HEK293 (cell line): ENCODE measurements at regions not wholly inside any gene's neighbourhood (a gene's known extent, or its start where the extent isn't known, plus 50 kb on each side); places are given as distances from the start of the nearest gene placed in this dataset.

Source experiments
- CTCF ChIA-PET: fragments of 350-600 bp; formaldehyde crosslinking; extraction: SDS; loops from one replicate; lab custom pipeline; 2021; ENCODE audit warnings: antibody characterized with exemption; lab: Yijun Ruan, JAX
- POLR2A ChIA-PET: fragments of 300-600 bp; formaldehyde crosslinking; extraction: SDS; loops from one replicate; lab custom pipeline; 2020; ENCODE audit warnings: antibody characterized with exemption, inconsistent platforms; lab: Yijun Ruan, JAX
- H3K27ac ChIP-seq: fragments of 200-500 bp; sonication (Bioruptor generic); 2 replicates; pipeline ENCODE4 v1.5.1; 2014; ENCODE audit warnings: low read depth, low read length, control low read depth, inconsistent platforms; ENCODE audit errors: extremely low read depth
- H3K36me3 ChIP-seq, 2 experiments: fragments of 200-500 bp in 1 of 2; sonication (Bioruptor generic) in 1 of 2; 1 replicate in 1 of 2; 2 replicates in 1 of 2; pipeline ENCODE4 v1.5.1; 2014 to 2017; ENCODE audit warnings: inconsistent platforms in 2 of 2, low read length in 2 of 2; ENCODE audit not compliant: control insufficient read depth in 2 of 2, insufficient read depth in 1 of 2
- H3K4me1 ChIP-seq: fragments of 200-500 bp; sonication (Bioruptor generic); 2 replicates; pipeline ENCODE4 v1.5.1; 2014; ENCODE audit warnings: mild to moderate bottlenecking, low read length, inconsistent platforms; ENCODE audit not compliant: control insufficient read depth, insufficient read depth
- H3K4me3 ChIP-seq: 2 replicates; pipeline ENCODE4 v1.5.1; 2011; ENCODE audit warnings: low read depth, mild to moderate bottlenecking, control low read depth, low read length, moderate library complexity
- H3K9me3 ChIP-seq: fragments of 200-500 bp; sonication (Bioruptor generic); 2 replicates; pipeline ENCODE4 v1.5.1; 2014; ENCODE audit warnings: low read depth, low read length, inconsistent platforms; ENCODE audit not compliant: control insufficient read depth, insufficient read depth
- BCL6B ChIP-seq: fragments of 450-650 bp; formaldehyde crosslinking; IDR thresholded peaks from 2 replicates; pipeline ENCODE4 v1.5.1; 2017; ENCODE audit warnings: missing biosample characterization, missing genetic modification characterization
- GFI1B ChIP-seq: fragments of 450-650 bp; formaldehyde crosslinking; IDR thresholded peaks from 2 replicates; pipeline ENCODE4 v1.5.1; 2016; ENCODE audit warnings: missing biosample characterization, missing genetic modification characterization
- GLI4 ChIP-seq: fragments of 450-650 bp; formaldehyde crosslinking; IDR thresholded peaks from 2 replicates; pipeline ENCODE4 v1.5.1; 2016; ENCODE audit warnings: missing biosample characterization, missing genetic modification characterization
- KLF9 ChIP-seq: fragments of 450-650 bp; formaldehyde crosslinking; IDR thresholded peaks from 2 replicates; pipeline ENCODE4 v1.5.1; 2016; ENCODE audit warnings: missing biosample characterization, missing genetic modification characterization, low read depth
- OVOL3 ChIP-seq: fragments of 450-650 bp; formaldehyde crosslinking; IDR thresholded peaks from 2 replicates; pipeline ENCODE4 v1.5.1; 2016; ENCODE audit warnings: missing biosample characterization, missing genetic modification characterization
- PRDM2 ChIP-seq: fragments of 450-650 bp; formaldehyde crosslinking; IDR thresholded peaks from 2 replicates; pipeline ENCODE4 v1.5.1; 2016; ENCODE audit warnings: missing biosample characterization, missing genetic modification characterization, borderline replicate concordance
- RBAK ChIP-seq: fragments of 450-650 bp; formaldehyde crosslinking; IDR thresholded peaks from 2 replicates; pipeline ENCODE4 v1.5.1; 2016; ENCODE audit warnings: missing biosample characterization, missing genetic modification characterization
- YY2 ChIP-seq: fragments of 450-650 bp; formaldehyde crosslinking; IDR thresholded peaks from 2 replicates; pipeline ENCODE4 v1.5.1; 2016; ENCODE audit warnings: missing biosample characterization, missing genetic modification characterization
- ZBTB17 ChIP-seq: fragments of 450-650 bp; formaldehyde crosslinking; IDR thresholded peaks from 2 replicates; pipeline ENCODE4 v1.5.1; 2016; ENCODE audit warnings: missing biosample characterization, missing genetic modification characterization
- ZBTB20 ChIP-seq: fragments of 450-650 bp; formaldehyde crosslinking; IDR thresholded peaks from 2 replicates; pipeline ENCODE4 v1.5.1; 2016; ENCODE audit warnings: missing biosample characterization, missing genetic modification characterization
- ZBTB21 ChIP-seq: fragments of 450-650 bp; formaldehyde crosslinking; IDR thresholded peaks from 2 replicates; pipeline ENCODE4 v1.5.1; 2017; ENCODE audit warnings: missing biosample characterization, missing genetic modification characterization
- ZFP37 ChIP-seq: fragments of 450-650 bp; formaldehyde crosslinking; IDR thresholded peaks from 2 replicates; pipeline ENCODE4 v1.5.1; 2016; ENCODE audit warnings: missing biosample characterization, missing genetic modification characterization
- ZNF174 ChIP-seq: fragments of 450-650 bp; formaldehyde crosslinking; IDR thresholded peaks from 2 replicates; pipeline ENCODE4 v1.5.0; 2017; ENCODE audit warnings: missing biosample characterization, mild to moderate bottlenecking, missing genetic modification characterization
- ZNF202 ChIP-seq: fragments of 450-650 bp; formaldehyde crosslinking; IDR thresholded peaks from 2 replicates; pipeline ENCODE4 v1.5.1; 2016; ENCODE audit warnings: missing biosample characterization, missing genetic modification characterization, borderline replicate concordance
- ZNF223 ChIP-seq: fragments of 450-650 bp; formaldehyde crosslinking; IDR thresholded peaks from 2 replicates; pipeline ENCODE4 v1.5.1; 2016; ENCODE audit warnings: missing biosample characterization, missing genetic modification characterization
- ZNF266 ChIP-seq: fragments of 450-650 bp; formaldehyde crosslinking; IDR thresholded peaks from 2 replicates; pipeline ENCODE4 v1.5.1; 2016; ENCODE audit warnings: missing biosample characterization, missing genetic modification characterization, low read depth
- ZNF341 ChIP-seq: fragments of 450-650 bp; formaldehyde crosslinking; IDR thresholded peaks from 2 replicates; pipeline ENCODE4; 2016; ENCODE audit warnings: low read depth, missing biosample characterization, missing genetic modification characterization
- ZNF391 ChIP-seq: fragments of 450-650 bp; formaldehyde crosslinking; IDR thresholded peaks from 2 replicates; pipeline ENCODE4 v1.5.1; 2016; ENCODE audit warnings: low read depth, missing biosample characterization, missing genetic modification characterization, borderline replicate concordance
- ZNF521 ChIP-seq: fragments of 450-650 bp; formaldehyde crosslinking; IDR thresholded peaks from 2 replicates; pipeline ENCODE4 v1.5.1; 2017; ENCODE audit warnings: missing biosample characterization, mild to moderate bottlenecking, missing genetic modification characterization
- ZNF530 ChIP-seq: fragments of 450-650 bp; formaldehyde crosslinking; IDR thresholded peaks from 2 replicates; pipeline ENCODE4 v1.5.1; 2016; ENCODE audit warnings: low read depth, missing biosample characterization, missing genetic modification characterization
- ZNF645 ChIP-seq: fragments of 450-650 bp; formaldehyde crosslinking; IDR thresholded peaks from 2 replicates; pipeline ENCODE4; 2016; ENCODE audit warnings: missing biosample characterization, missing genetic modification characterization
- ZNF791 ChIP-seq: fragments of 450-650 bp; formaldehyde crosslinking; IDR thresholded peaks from 2 replicates; pipeline ENCODE4 v1.5.1; 2016; ENCODE audit warnings: missing biosample characterization, missing genetic modification characterization
- ZNF843 ChIP-seq: fragments of 450-650 bp; formaldehyde crosslinking; IDR thresholded peaks from 2 replicates; pipeline ENCODE4 v1.5.1; 2016; ENCODE audit warnings: missing biosample characterization, missing genetic modification characterization

GRCh38 chr15:69505956-69506556 is 53.4 kb downstream of the RPLP1 start:
- Histone ChIP-seq H3K4me3 (no peak overlapping the region), H3K4me1 (no peaks in the 10 kb centered on the region), H3K9me3 (no peaks in the 10 kb centered on the region), H3K27ac (no peak overlapping the region), H3K36me3 (no peaks in the 10 kb centered on the region)
- ChIA-PET CTCF (no interaction called here), POLR2A (no interaction called here)
- TF ChIP-seq ZBTB20 (no peak), ZNF223 (tag by site-specific recombination) (no peak), PRDM2 (no peak), GFI1B (no peak), ZNF530 (tag by site-specific recombination) (no peak), ZBTB21 (tag by site-specific recombination) (no peak), KLF9 (tag by site-specific recombination) (no peak), ZNF174 (tag by site-specific recombination) (no peak)
- TF ChIP-seq, all 188 proteins: peak for 0

GRCh38 chr15:69508659-69509058 is 56.0 kb downstream of the RPLP1 start:
- POLR2A ChIA-PET: no interaction called here
- Histone ChIP-seq H3K4me1 (no peaks in the 10 kb centered on the region), H3K36me3 (no peaks in the 10 kb centered on the region), H3K9me3 (no peaks in the 10 kb centered on the region), H3K4me3 (no peak overlapping the region), H3K27ac (no peak overlapping the region)
- CTCF ChIA-PET: interaction anchor here (0.5 to 1.7 kb wide), 3 partner anchors 14 to 102 kb away, joined by 3 to 8 read pairs (median 4); no protein-coding TSS in a partner anchor
- TF ChIP-seq OVOL3 (tag by site-specific recombination) (no peak), ZNF341 (no peak), YY2 (tag by site-specific recombination) (no peak), ZFP37 (tag by site-specific recombination) (no peak), ZNF202 (tag by site-specific recombination) (no peak), BCL6B (no peak), ZNF391 (tag by site-specific recombination) (no peak), ZNF791 (tag by site-specific recombination) (no peak), ZNF266 (no peak), ZNF843 (no peak), ZNF645 (tag by site-specific recombination) (no peak), KLF9 (tag by site-specific recombination) (no peak), ZNF521 (tag by site-specific recombination) (no peak), GLI4 (no peak), RBAK (tag by site-specific recombination) (no peak), ZBTB17 (tag by site-specific recombination) (no peak)
